GM18507 (cell line): ENCODE measurements at regions not wholly inside any gene's neighbourhood (a gene's known extent, or its start where the extent isn't known, plus 50 kb on each side); places are given as distances from the start of the nearest gene placed in this dataset.

Experiments used
- DNase-seq: peaks from one replicate; pipeline ENCODE4 v3.0.0; 2011; ENCODE audit warnings: low read depth; ENCODE audit not compliant: insufficient read length; ENCODE audit errors: extremely low spot score
- FAIRE-seq: peaks from 2 replicates; lab custom pipeline; 2011; peaks lifted over from hg19 to GRCh38; lab: Jason Lieb, UNC

DNA sequence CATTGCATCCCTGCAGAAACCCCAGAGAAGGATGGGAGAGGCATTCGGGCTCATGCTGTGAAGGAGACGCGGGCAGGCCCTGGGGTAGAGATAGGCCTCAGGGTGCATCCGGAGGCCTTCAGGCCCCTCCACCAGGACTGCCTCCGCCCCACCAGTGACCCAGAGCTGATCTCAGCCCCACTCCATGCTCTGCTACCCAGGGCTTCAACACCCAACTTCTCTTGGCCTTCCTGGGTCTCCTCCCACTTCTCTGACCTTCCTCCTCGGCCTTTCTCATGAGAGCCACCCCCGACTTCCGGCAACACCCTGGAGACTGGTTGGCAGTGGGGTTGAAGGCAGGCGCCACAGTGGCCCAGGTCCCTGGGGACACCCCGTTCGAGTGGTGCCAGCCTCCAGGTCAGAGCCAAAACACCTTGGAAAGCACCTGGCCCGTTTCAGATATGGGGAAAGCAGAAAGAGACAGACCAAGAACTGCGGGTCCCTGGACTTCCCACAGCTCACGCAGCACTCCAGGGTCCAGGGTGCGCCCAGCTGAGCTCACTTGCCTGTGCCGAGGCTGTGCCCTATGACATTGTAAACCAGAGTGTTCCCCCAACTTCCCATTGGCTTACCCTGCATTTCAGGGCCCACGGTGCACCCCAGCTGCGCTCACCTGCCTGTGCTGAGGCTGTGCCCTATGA, 65.1 kb upstream of the OLFM1 start:
- no peak for FAIRE-seq

DNA sequence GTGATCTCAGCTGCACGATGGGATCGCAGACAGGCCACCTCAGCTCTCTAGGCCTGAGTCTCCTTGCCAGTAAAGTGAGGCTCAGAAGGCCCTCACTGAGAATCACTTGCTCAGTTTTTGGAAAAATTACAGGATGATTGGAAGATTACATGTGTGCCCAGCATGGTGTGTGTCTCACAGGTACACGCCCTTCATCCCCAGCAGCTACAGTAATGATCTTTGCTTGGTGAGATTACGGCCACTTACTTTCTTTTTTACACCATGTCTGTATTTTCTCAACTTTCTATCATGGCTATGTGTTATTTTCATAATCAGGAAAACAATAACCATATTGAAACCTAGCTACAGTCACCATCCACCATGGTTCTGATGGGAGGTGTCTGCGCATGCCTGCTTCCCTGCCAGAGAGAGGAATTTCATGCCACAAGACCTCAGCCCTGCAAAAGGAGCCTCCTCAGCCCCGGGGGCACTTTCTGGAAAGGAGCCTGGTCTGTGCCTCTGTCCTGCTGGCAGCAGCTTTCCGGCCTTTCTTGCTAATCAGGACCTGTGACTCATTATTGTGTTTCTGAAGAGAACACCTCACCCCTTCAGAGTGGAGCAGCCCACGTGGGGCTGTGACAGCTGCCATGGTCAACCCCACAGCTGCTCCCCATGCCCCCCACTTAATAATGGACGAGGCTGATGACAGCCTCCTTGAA, 64.2 kb upstream of the OLFM1 start:
- FAIRE-seq (no peak), DNase-seq (no peak)

More for the DNA sequence above, 65.1 kb upstream of the OLFM1 start:
- no peak for DNase-seq

DNA sequence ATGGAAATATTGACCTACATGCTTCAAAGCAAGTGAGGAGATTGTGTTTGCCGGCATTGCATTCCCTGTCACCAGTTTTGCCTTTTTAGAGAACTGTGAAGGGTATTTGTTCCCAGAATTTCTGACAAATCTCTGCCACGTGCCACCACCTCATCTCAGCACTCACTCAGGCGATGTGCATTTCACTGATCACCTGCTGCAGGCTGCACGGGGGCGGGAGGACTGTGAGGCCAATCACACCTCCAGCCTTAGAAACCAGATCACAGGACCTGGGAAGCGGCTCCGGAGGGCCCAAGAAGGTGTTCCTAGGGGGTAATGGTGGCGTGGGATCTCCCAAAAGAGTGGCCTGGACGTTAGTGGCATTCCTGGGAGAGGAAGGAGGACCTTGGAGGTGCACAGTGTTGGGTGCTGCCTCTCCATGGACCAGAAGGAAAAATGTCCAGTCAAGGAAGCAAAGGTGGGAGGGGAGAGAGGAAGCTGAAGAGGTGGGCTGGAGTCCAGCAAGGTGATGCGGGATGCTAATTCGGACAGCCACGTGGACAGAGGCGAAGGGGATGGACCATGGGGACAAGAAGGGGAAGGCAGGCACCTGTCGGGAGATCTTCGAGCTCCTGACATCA, 63.6 kb upstream of the OLFM1 start:
- DNase-seq: no peak
- FAIRE-seq: no peak

DNA sequence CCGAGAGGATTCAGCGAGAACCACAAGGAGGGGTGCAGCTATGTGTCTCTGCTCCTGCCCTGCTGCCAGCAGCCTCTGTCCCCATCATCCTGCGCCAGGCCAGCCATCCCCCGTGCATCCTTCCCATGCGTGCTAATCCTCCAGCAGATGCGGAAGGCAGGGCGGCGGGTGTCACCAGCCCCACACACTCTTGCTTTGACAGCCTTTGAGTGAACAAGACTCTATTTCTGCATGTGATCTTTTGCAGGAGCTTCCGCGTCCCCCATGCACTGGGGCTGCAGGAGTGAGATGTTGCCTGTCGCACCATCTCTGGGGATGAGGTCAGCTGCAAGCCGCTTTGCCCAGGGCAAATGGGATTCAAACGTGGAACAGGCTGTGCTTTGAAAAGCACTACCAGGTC, 58.0 kb upstream of the OLFM1 start:
- DNase-seq: no peak
- FAIRE-seq: no peak

DNA sequence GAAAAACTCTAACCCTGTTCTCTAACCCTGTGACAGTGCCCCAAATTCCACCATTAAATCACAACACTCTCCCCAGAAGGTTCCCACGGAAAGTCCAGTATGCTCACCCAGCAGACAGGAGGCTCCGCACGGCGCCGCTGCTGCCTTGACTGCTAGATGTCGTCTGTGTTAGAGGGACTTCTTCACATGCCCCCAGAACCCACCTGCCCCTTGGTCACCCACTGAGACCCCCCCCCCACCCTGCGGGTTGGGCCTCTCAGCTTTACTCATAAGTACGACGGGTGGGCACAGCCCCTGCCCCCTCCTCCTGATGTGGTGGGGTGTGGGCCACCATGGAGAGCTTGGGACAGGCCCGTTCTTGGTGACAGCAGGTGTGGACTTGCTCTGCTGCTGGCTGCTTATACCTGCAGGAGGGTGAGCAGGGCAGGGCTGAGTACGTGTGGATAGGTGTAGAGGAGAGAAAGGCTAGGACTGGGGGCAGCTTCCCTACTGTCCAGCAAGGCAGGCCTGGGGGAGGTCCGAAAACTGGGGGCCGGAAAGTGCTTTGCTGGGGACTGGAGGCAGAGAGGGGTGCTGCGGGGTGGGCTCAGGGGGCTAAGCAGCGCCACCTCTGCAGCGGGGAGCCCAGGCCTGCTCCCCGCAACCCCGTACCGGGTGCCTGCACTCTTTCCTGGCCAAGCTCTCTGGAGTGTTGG, 57.5 kb upstream of the OLFM1 start:
- FAIRE-seq (no peak), DNase-seq (no peak)

DNA sequence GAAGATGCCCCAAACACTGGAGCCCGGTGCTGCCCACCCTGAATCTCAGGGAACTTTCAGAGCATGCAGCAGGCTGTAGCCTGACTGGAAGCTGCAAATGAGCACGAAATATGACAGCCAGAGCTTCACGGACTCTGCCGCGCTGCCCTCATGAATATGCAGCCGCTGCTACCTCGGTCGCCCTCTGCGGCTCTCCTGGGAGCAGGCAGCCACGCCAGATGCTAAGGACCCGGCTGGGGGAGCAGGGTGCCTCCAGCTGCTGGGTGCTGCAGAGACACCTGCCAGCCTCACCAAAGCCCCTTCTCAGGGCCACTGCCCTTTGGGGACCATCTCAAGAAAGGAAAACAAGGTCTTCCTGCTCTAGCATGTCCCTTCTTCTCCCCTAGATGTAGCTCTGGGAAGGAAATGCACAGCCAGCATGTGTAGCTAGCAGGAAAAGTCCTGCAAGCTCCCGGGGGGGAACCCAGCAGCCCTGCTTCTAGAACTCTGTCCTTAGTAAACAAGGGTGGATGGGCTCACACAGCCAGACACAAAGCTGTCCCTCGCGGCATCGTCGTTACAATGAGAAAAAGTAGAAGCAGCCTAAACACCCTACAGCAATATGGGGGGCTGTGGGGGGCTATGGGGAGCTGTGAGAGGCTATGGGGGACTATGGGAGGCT, 56.8 kb upstream of the OLFM1 start:
- no peak for DNase-seq
- no peak for FAIRE-seq

DNA sequence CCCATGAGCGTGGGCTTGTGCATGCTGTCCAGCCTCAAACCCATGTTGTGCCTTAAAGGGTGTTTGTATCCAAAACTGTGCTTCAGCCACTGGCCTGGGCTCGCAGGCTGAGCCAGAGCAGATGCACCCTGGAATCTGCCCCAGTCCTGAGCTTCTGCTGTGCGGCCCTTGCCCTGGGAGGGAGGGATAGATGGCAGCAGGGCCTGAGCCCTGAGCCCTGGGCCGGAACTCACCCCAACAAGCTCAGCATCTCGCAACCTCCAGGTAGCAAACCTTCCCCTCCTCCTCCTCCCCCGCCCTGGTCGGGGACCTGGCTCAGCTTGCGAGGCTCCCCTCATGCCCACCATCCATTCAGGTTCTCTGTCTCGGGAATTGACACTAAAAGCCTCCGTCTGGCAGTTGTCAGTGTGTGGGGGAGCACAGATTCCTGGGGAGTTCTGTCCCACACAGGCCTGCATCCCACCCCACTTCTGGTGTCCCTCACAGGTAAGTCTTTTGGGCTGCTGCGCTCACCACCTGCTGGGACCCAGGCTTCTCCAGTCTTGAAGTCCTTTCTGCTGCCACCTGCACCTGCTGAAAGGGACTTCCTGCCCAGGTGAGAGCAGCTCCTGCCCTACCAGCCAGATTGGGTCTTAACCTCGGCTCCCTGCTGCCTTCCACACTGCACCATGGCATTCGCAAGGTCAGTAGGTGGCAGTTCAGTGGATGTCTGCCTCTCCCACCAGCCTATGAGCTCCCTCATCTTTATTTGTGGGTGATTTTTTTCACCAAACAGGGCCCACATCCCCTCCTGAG, 55.2 kb upstream of the OLFM1 start:
- FAIRE-seq (no peak), DNase-seq (no peak)

DNA sequence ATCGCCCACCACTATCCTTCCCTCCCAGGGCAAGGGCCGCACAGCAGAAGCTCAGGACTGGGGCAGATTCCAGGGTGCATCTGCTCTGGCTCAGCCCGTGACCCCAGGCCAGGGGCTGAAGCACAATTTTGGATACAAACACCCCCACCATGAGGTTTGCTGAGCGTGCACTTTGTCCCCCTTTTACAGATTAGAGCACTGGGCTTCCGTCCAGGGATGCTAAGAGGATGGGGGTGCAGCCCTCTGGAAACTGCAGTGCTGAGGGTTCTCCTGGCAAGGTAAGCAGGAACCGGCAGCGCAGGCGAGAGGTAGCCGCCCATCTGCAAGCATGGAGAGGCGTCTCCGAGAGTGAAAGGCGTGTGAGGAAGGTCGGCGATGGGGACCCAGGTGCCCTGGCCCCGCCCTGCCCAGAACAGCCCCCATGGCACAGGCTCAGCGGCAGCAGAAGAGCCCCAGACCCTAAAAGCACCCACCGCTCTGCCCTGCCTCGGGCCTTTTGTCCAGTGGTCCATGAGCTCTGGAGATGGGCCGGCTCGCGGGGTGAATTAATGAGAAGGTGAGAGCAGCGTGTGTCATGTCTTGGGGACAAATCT, 54.5 kb upstream of the OLFM1 start:
- FAIRE-seq (no peak), DNase-seq (no peak)

DNA sequence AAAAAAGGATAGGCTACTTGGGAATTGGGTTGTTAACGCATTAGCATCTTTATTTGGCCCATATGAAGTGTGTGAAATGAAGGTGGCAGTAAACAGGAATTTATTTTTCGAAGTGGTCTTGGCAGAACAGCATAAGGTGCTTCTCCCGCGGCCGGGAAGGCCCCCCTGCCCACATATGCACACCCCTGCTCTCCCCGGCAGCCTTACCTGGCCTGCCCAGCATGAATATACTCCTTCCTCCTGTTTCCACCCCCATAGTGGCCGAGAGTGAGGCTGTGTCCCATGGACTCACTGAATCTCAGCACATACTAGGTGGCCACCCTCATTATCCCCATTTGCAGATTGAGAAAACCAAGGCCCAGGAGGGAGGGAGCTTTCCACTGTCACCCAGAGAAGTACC, 54.0 kb upstream of the OLFM1 start:
- FAIRE-seq (no peak), DNase-seq (no peak)

DNA sequence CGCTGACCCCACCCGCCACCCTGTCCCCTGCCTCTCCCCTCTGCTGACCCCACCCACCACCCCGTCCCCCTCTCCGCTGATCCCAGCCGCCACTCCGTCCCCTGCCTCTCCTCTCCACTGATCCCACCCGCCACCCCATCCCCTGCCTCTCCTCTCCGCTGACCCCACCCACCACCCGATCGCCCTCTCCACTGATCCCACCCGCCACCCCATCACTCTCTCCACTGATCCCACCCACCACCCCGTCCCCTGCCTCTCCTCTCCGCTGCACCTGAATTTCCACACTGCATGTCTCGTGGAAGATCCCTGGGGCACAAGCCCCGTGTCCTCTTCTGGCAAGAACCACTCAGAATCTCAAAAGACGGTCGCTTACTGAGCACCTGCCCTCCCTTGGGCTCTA, 53.4 kb upstream of the OLFM1 start:
- no peak for FAIRE-seq
- no peak for DNase-seq

DNA sequence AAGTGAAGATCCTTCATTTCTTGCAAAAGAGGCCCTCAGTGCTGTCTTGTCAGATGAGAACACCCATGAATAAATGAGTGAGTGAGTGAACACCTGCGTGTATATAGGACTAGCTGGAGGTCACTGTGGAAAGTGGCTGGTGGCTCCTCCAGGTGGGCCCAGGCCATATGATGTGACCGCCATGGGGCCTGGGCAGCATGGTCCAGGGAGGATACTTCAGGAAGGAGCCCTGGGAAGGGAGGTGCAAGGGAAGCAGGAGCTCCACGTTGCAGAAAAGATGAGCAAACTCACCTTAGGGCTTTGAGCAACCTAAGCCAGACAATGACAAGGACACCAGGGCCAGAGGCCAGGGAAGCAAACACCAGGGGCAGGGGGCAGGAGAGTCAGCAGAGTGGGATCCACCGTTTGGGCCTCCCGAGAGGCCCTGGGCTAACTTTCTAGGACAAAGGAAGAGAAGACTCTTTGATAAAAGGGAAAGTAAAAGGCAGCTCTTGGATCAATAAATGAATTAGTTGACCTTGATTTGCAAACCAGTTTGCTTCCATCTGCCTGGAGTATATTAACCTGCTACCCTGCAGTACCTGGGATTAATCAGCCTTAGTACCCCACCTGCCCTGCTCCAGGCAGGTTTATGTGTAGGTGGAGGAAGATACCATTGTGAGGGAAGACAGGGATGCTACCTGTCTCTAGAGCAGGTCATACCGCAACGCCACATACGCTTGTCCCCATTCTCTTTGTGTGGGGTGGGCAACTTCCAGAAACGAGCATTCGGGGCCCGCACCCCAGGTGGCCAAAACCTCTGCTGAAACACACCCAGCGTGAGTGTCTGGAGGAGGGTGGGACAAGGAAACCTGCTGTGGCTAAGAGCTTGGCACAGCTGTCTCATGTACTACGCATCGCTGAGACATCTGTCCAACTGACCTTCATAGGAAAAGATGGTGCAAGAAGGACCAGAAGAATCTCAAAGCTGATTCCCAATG, 51.4 kb upstream of the OLFM1 start:
- DNase-seq (no peak), FAIRE-seq (no peak)

DNA sequence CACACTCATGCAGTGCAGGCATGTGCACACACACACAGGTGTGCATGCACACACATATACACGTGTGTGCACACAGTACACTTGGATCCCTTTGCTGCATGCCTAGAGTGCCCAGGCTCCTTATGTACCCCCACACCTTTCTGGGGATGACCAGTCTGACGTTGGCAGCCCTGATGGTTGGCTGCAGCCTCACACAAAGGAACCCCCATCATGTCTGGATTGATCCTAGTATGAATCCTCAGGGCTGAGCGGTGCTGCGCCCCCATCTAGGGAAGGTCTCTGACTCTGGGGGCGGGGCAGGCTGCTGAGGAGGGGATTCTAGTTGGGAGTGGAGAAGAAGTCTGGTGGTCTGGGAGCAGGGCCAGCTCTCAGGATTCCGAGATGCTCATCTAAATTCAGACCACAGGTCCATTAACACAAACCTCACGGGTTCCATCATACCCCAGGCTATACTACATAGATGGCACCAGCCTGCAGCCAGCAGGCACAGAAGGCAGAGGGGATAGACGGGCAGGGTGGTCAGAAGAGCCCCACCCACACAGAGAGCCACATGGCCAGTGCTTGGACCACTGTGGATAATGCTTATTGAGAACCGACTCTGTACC, 50.5 kb upstream of the OLFM1 start:
- FAIRE-seq (no peak), DNase-seq (no peak)

DNA sequence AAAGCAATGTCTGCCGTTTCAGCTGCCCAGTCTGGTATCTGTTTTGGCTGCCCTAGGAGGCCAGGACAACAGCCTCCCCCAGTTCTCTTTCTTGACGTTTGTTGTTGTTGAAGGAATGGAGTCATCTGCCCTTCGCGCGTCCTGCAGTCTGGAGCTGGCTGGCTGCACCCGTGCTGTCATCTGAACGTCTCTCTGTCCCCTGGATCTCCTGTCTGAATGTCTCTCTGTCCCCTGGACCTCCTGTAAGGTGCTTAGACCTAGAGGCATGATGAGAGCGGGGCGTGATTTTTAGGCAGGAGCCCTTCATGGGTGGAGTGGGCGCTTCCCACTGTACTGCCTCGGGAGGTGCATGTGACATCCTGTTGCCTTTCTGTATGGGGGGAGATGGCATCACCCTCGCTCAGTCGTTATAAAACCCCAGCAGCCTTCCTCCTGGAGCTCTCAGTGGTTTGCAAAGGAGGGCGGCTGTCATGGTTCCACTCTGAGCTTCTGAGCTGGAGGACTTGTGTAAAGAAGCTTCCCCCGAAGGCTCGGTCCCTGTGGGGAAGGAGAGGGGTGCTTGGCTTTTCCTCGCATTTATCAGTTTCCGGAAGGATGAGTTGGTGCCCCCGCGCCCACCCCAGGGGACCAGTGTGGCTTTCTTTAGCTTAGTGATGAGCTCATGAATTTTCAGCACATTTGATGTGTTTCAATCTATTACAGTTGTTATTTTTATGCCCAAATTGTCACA, 49.8 kb upstream of the OLFM1 start:
- DNase-seq: no peak
- no peak for FAIRE-seq
